Endothelial cell of umbilical vein (primary cell): ENCODE measurements at regions not wholly inside any gene's neighbourhood (a gene's known extent, or its start where the extent isn't known, plus 50 kb on each side); places are given as distances from the start of the nearest gene placed in this dataset.

ENCODE experiments used
- BruUV-seq: library from RNA; stranded (reverse); fragments of 400-500 nt; replicated peaks from 2 replicates; lab custom pipeline; 2021; lab: Mats Ljungman, UMichigan
- CTCF ChIA-PET: fragments of 300-600, 350-600 bp; sonication (Branson Sonifier 250); formaldehyde crosslinking; loops from one replicate; lab custom pipeline; 2021; ENCODE audit warnings: antibody characterized with exemption, inconsistent platforms; lab: Charles Lee
- POLR2A ChIA-PET: fragments of 300-600, 350-600 bp; sonication (Branson Sonifier 250); formaldehyde crosslinking; loops from one replicate; lab custom pipeline; 2021; ENCODE audit warnings: antibody characterized with exemption, inconsistent platforms; lab: Charles Lee
- DNase-seq: peaks from one replicate; pipeline ENCODE4 v3.0.0-alpha.2; 2011; ENCODE audit warnings: low read depth, low spot score
- FAIRE-seq: peaks from 2 replicates; lab custom pipeline; 2011; peaks lifted over from hg19 to GRCh38; lab: Jason Lieb, UNC
- H2AFZ ChIP-seq: 2 replicates; pipeline ENCODE4 v1.6.0; 2012; ENCODE audit warnings: low read depth, low read length, control low read depth, inconsistent platforms
- H3K27ac ChIP-seq: 2 replicates; pipeline ENCODE4 v1.5.1; 2011; ENCODE audit warnings: low read depth, mild to moderate bottlenecking, control low read depth, low read length, moderate library complexity; ENCODE audit not compliant: insufficient read depth
- H3K27me3 ChIP-seq, 2 experiments: 2 replicates each; pipeline versions ENCODE4 v1.6.0 to v1.6.1; 2011; ENCODE audit warnings: low read length in 2 of 2, mixed read lengths in 1 of 2; ENCODE audit not compliant: control insufficient read depth in 2 of 2, insufficient read depth in 2 of 2
- H3K36me3 ChIP-seq, 2 experiments: 2 replicates in 1 of 2; 3 replicates in 1 of 2; pipeline ENCODE4 v1.5.1; 2011; ENCODE audit warnings: low read length in 2 of 2, mild to moderate bottlenecking in 1 of 2, moderate library complexity in 1 of 2; ENCODE audit not compliant: control insufficient read depth in 2 of 2, insufficient read depth in 2 of 2; ENCODE audit errors: extremely low read depth in 1 of 2
- H3K4me1 ChIP-seq: 3 replicates; pipeline ENCODE4 v1.5.1; 2011; ENCODE audit warnings: mild to moderate bottlenecking, low read length; ENCODE audit not compliant: control insufficient read depth, insufficient read depth; ENCODE audit errors: extremely low read depth
- H3K4me2 ChIP-seq: 2 replicates; pipeline ENCODE4 v1.6.1; 2011; ENCODE audit warnings: low read length, control low read depth, mixed read lengths; ENCODE audit not compliant: insufficient read depth
- H3K4me3 ChIP-seq, 3 experiments: fragments of 200-600 bp in 1 of 3; sonication (generic), shearing (Covaris generic) in 1 of 3; replicated peaks in 1 of 3; 2 replicates each; pipeline ENCODE4 v1.5.1; 2011 to 2016; ENCODE audit warnings: control low read depth in 3 of 3, low read length in 3 of 3, mild to moderate bottlenecking in 2 of 3, inconsistent platforms in 1 of 3, low read depth in 1 of 3, moderate library complexity in 1 of 3; ENCODE audit not compliant: insufficient read depth in 1 of 3
- H3K79me2 ChIP-seq: 2 replicates; pipeline ENCODE4 v1.6.0; 2012; ENCODE audit warnings: low read length, inconsistent platforms; ENCODE audit not compliant: control insufficient read depth, insufficient read depth
- H3K9ac ChIP-seq: replicated peaks from 2 replicates; pipeline ENCODE3; 2011; ENCODE audit warnings: low read length, control low read depth; ENCODE audit not compliant: insufficient read depth; ENCODE audit errors: extremely low read depth
- H3K9me1 ChIP-seq: replicated peaks from 3 replicates; pipeline ENCODE4 v1.6.0; 2011; ENCODE audit warnings: mild to moderate bottlenecking, low read length; ENCODE audit not compliant: control insufficient read depth, insufficient read depth; ENCODE audit errors: extremely low read depth
- H3K9me3 ChIP-seq: replicated peaks from 2 replicates; pipeline ENCODE4 v1.5.1; 2012; ENCODE audit warnings: low read length, inconsistent platforms; ENCODE audit not compliant: control insufficient read depth, insufficient read depth
- H4K20me1 ChIP-seq: replicated peaks from 2 replicates; pipeline ENCODE3; 2011; ENCODE audit warnings: mild to moderate bottlenecking, low read length; ENCODE audit not compliant: control insufficient read depth, insufficient read depth; ENCODE audit errors: extremely low read depth
- EZH2 ChIP-seq: IDR thresholded peaks from 2 replicates; pipeline ENCODE4 v1.6.1; 2012; ENCODE audit warnings: borderline replicate concordance, low read depth, mild to moderate bottlenecking, moderate library complexity, low read length, inconsistent platforms; ENCODE audit not compliant: severe bottlenecking
- FOS ChIP-seq: IDR thresholded peaks from 2 replicates; pipeline ENCODE4 v1.6.1; 2011; ENCODE audit warnings: mild to moderate bottlenecking, low read length, moderate library complexity, borderline replicate concordance; ENCODE audit not compliant: insufficient read depth
- GATA2 ChIP-seq: IDR thresholded peaks from 2 replicates; pipeline ENCODE4 v1.7.0; 2011; ENCODE audit warnings: low read depth, mild to moderate bottlenecking, moderate library complexity, mixed read lengths, low read length; ENCODE audit not compliant: insufficient read length, insufficient read depth
- JUN ChIP-seq: IDR thresholded peaks from 2 replicates; pipeline ENCODE4 v1.6.1; 2011; ENCODE audit warnings: borderline replicate concordance, low read depth; ENCODE audit not compliant: insufficient read length, insufficient read depth
- MYC ChIP-seq: IDR thresholded peaks from one replicate; pipeline ENCODE4 v1.6.1; 2011; ENCODE audit warnings: mild to moderate bottlenecking, low read depth, low read length
- POLR2A ChIP-seq: IDR thresholded peaks from 2 replicates; pipeline ENCODE4 v1.6.1; 2012; ENCODE audit warnings: low read depth, mild to moderate bottlenecking, control low read depth, low read length
- POLR2AphosphoS5 ChIP-seq: IDR thresholded peaks from 2 replicates; pipeline ENCODE4 v1.6.1; 2012; ENCODE audit warnings: low read depth, mild to moderate bottlenecking, control low read depth, low read length, moderate library complexity; ENCODE audit not compliant: insufficient read depth
- dilution Hi-C: fragments of 300-500 bp; cut with MboI; formaldehyde crosslinking; loops from one replicate; pipeline ENCODE4 v1.15.0; 2019; ENCODE audit warnings: low sequenced_read_pairs; ENCODE audit not compliant: extremely low pct_ligation_motif_present
- intact Hi-C: fragments of 100-400 bp; cut with micrococcal nuclease; formaldehyde crosslinking; loops from one replicate; pipeline ENCODE4 v1.10.0; 2022
- TF ChIP-seq, protein P1 (sequence below), 2 donors: IDR thresholded peaks; 1 replicate in 1 of 2; 2 replicates in 1 of 2; pipeline ENCODE4 v1.5.1; 2011; ENCODE audit warnings: low read length in 2 of 2, mild to moderate bottlenecking in 2 of 2, moderate library complexity in 2 of 2, control low read depth in 1 of 2, inconsistent platforms in 1 of 2, low read depth in 1 of 2; ENCODE audit not compliant: insufficient read depth in 1 of 2; ENCODE audit errors: extremely low read depth in 1 of 2
- TF ChIP-seq, protein P2 (sequence below): IDR thresholded peaks from 2 replicates; pipeline ENCODE4 v1.6.1; 2011; ENCODE audit not compliant: insufficient read depth, insufficient read length

DNA sequence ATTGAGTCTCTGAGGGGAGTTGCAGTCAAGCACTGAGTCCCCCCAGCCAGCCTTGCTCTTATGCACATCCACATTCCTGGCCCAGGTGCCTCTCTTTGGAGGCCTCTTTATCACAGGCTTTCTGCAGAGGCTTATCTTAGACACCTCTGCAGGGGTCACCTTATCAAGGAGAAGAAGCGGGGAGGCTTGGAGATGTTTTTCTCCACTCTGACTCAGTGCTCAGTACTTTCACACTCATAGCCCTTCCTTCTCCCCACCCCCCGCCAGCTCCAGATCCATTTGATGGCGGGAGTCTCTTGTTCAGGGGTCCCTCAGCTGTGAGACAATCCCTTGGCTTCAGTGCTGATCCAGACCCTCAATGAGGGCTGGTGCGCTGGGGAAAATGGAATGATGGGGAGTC, 132.1 kb upstream of the TSHZ2 start:
- ChIA-PET POLR2A (no interaction called here), CTCF (interaction anchor here (1.0 kb wide), 1 partner anchor 11 kb away, joined by 4 read pairs; no protein-coding TSS in a partner anchor)
- intact Hi-C loops: no loop called here
- no peaks in the 10 kb centered on the region for H3K27me3 ChIP-seq
- no peak overlapping the region for H3K4me3 ChIP-seq
- H3K4me1 ChIP-seq: no peaks in the 10 kb centered on the region
- no peak overlapping the region for H3K27ac ChIP-seq
- H3K4me2 ChIP-seq: no peak overlapping the region
- H2AFZ ChIP-seq: no peak overlapping the region
- no peaks in the 10 kb centered on the region for H4K20me1 ChIP-seq
- H3K36me3 ChIP-seq: no peaks in the 10 kb centered on the region
- no peak for DNase-seq
- no peaks in the 10 kb centered on the region for H3K9me1 ChIP-seq
- H3K79me2 ChIP-seq: no peaks in the 10 kb centered on the region
- TF ChIP-seq POLR2AphosphoS5 (no peak), POLR2A (no peak), EZH2 (no peak), FOS (no peak), MYC (no peak), JUN (no peak), GATA2 (no peak)
- TF ChIP-seq, protein P1, sequence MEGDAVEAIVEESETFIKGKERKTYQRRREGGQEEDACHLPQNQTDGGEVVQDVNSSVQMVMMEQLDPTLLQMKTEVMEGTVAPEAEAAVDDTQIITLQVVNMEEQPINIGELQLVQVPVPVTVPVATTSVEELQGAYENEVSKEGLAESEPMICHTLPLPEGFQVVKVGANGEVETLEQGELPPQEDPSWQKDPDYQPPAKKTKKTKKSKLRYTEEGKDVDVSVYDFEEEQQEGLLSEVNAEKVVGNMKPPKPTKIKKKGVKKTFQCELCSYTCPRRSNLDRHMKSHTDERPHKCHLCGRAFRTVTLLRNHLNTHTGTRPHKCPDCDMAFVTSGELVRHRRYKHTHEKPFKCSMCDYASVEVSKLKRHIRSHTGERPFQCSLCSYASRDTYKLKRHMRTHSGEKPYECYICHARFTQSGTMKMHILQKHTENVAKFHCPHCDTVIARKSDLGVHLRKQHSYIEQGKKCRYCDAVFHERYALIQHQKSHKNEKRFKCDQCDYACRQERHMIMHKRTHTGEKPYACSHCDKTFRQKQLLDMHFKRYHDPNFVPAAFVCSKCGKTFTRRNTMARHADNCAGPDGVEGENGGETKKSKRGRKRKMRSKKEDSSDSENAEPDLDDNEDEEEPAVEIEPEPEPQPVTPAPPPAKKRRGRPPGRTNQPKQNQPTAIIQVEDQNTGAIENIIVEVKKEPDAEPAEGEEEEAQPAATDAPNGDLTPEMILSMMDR (IDR thresholded peaks at IDR 0.05; ENCODE audit: extremely low read depth in 1 of 2, insufficient read depth in 1 of 2, low read depth in 1 of 2, low read length in 2 of 2): no peak
- TF ChIP-seq, protein P2, sequence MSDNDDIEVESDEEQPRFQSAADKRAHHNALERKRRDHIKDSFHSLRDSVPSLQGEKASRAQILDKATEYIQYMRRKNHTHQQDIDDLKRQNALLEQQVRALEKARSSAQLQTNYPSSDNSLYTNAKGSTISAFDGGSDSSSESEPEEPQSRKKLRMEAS: no peak
- dilution Hi-C loops: no loop called here
- no peaks in the 10 kb centered on the region for H3K9me3 ChIP-seq
- BruUV-seq: no TSS peak
- no peak for FAIRE-seq
- H3K9ac ChIP-seq: no peak overlapping the region
